ENCODE measurements at regions not wholly inside any gene's neighbourhood (a gene's known extent, or its start where the extent isn't known, plus 50 kb on each side); places are given as distances from the start of the nearest gene placed in this dataset.

DNA sequence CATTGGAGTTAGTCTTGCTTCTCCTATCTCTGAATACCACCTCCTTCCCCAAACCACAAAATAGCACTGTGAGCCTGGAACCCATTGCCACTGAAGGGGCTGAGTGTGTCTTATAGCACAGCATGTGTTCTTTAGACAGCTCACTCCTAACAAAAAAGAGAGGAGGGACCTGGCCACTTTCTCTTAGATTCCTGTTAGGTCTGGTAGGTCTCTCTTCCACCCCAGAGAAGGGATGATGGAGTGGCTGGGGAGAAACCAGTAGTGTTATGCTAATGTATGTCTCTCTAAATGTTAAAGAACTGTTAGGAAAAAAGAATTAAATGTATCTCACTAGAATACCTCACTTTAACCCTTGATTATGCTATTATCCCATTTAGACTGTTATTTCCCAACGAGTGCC is 340.3 kb downstream of the EPHA7 start:
- Mint-ChIP-seq H3K27me3 (ENCODE audit: insufficient read depth, unreplicated experiment) (no peaks in the 10 kb centered on the region), H3K9me3 (ENCODE audit: unreplicated experiment) (peaks cover under 1% of the 10 kb centered on the region), H3K27ac (ENCODE audit: unreplicated experiment) (no peak overlapping the region), H3K4me1 (ENCODE audit: low read depth, unreplicated experiment) (no peaks in the 10 kb centered on the region), H3K4me3 (ENCODE audit: unreplicated experiment) (no peak overlapping the region), H3K36me3 (ENCODE audit: insufficient read depth, unreplicated experiment) (no peaks in the 10 kb centered on the region)
- ChIA-PET CTCF (no interaction called here), POLR2A (no interaction called here)
- no peak overlapping the region for H3K4me3 ChIP-seq (ENCODE audit: low read depth, low read length)
- H3K9me3 ChIP-seq = no peaks in the 10 kb centered on the region; the same call in 1 of the 2 replicates
- TF ChIP-seq, protein P1, sequence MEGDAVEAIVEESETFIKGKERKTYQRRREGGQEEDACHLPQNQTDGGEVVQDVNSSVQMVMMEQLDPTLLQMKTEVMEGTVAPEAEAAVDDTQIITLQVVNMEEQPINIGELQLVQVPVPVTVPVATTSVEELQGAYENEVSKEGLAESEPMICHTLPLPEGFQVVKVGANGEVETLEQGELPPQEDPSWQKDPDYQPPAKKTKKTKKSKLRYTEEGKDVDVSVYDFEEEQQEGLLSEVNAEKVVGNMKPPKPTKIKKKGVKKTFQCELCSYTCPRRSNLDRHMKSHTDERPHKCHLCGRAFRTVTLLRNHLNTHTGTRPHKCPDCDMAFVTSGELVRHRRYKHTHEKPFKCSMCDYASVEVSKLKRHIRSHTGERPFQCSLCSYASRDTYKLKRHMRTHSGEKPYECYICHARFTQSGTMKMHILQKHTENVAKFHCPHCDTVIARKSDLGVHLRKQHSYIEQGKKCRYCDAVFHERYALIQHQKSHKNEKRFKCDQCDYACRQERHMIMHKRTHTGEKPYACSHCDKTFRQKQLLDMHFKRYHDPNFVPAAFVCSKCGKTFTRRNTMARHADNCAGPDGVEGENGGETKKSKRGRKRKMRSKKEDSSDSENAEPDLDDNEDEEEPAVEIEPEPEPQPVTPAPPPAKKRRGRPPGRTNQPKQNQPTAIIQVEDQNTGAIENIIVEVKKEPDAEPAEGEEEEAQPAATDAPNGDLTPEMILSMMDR (IDR thresholded peaks at IDR 0.05; ENCODE audit: insufficient read depth in 1 of 2, low read depth in 1 of 2, low read length in 1 of 2, severe bottlenecking in 1 of 2, unreplicated experiment in 1 of 2) = no peak
- no peaks in the 10 kb centered on the region for H3K27me3 ChIP-seq (replicated peaks; ENCODE audit: control insufficient read depth, insufficient read depth, low read length)
- intact Hi-C loops (cut with micrococcal nuclease; ENCODE audit: unreplicated experiment) = no loop called here
- no TSS peak for BruUV-seq (replicated peaks)
- DNase-seq = no peak
- no peaks in the 10 kb centered on the region for H3K36me3 ChIP-seq (ENCODE audit: control insufficient read depth, insufficient read depth, low read length)
- H3K4me1 ChIP-seq = no peaks in the 10 kb centered on the region

DNA sequence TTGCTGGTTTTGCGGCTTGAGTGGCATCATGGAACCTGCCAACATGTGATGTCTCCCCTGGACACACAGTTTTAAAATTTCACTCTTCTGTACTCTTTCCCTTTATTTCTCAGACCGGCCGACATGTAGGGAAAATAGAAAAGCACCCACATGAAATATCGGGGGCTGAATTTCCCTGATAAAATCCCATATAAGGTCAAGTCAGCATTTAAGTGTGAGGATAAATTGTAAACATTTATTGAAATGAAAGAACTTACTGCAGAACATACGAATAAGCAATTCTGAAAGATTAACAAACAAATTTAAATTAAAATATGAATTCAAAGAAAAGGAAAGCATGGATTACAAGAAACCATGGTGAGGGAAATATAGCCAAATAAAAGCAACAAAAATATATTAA is 345.5 kb downstream of the EPHA7 start:
- no peaks in the 10 kb centered on the region for H3K4me1 Mint-ChIP-seq (ENCODE audit: low read depth, unreplicated experiment)
- CTCF ChIA-PET = no interaction called here
- no peaks in the 10 kb centered on the region for H3K36me3 Mint-ChIP-seq (ENCODE audit: insufficient read depth, unreplicated experiment)
- H3K9me3 Mint-ChIP-seq (ENCODE audit: unreplicated experiment) = peaks cover 16% of the 10 kb centered on the region
- Histone ChIP-seq H3K4me3 (ENCODE audit: low read depth, low read length) (no peak overlapping the region), H3K9me3 (no peaks in the 10 kb centered on the region; the same call in 1 of the 2 replicates), H3K27me3 (replicated peaks; ENCODE audit: control insufficient read depth, insufficient read depth, low read length) (no peaks in the 10 kb centered on the region), H3K4me1 (no peaks in the 10 kb centered on the region), H3K36me3 (ENCODE audit: control insufficient read depth, insufficient read depth, low read length) (no peaks in the 10 kb centered on the region)
- TF ChIP-seq, protein P1 (IDR thresholded peaks at IDR 0.05; ENCODE audit: insufficient read depth in 1 of 2, low read depth in 1 of 2, low read length in 1 of 2, severe bottlenecking in 1 of 2, unreplicated experiment in 1 of 2) = no peak
- POLR2A ChIA-PET = no interaction called here
- intact Hi-C loops (cut with micrococcal nuclease; ENCODE audit: unreplicated experiment) = no loop called here
- H3K27me3 Mint-ChIP-seq (ENCODE audit: insufficient read depth, unreplicated experiment) = no peaks in the 10 kb centered on the region
- BruUV-seq (replicated peaks) = no TSS peak
- no peak for DNase-seq
- no peak overlapping the region for H3K27ac Mint-ChIP-seq (ENCODE audit: unreplicated experiment)
- H3K4me3 Mint-ChIP-seq (ENCODE audit: unreplicated experiment) = no peak overlapping the region

DNA sequence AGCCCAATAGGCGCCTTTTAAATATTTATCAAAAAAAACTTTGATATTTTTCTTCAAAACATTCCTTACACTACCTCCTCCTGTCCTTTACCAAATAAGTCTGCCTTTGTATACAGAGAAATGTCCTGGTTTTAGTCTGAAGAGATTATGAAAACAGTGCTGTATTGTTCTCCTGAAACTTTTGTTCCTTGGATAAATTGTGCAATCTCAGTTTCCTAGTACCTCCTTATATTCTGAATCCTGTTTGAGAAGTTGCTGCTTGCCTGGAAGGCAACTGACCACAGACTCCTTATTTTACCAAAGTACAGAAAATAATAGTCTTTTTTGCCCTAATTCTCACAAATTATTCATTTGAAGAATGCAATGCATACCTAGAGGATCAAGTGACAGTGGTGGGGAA is 349.5 kb downstream of the EPHA7 start:
- H3K36me3 ChIP-seq (ENCODE audit: control insufficient read depth, insufficient read depth, low read length) = no peaks in the 10 kb centered on the region
- CTCF ChIA-PET = no interaction called here
- Mint-ChIP-seq H3K36me3 (ENCODE audit: insufficient read depth, unreplicated experiment) (no peaks in the 10 kb centered on the region), H3K4me3 (ENCODE audit: unreplicated experiment) (no peak overlapping the region), H3K27ac (ENCODE audit: unreplicated experiment) (no peak overlapping the region), H3K9me3 (ENCODE audit: unreplicated experiment) (peaks cover 18% of the 10 kb centered on the region), H3K4me1 (ENCODE audit: low read depth, unreplicated experiment) (no peaks in the 10 kb centered on the region), H3K27me3 (ENCODE audit: insufficient read depth, unreplicated experiment) (no peaks in the 10 kb centered on the region)
- H3K4me1 ChIP-seq = no peaks in the 10 kb centered on the region
- intact Hi-C loops (cut with micrococcal nuclease; ENCODE audit: unreplicated experiment) = no loop called here
- H3K27me3 ChIP-seq (replicated peaks; ENCODE audit: control insufficient read depth, insufficient read depth, low read length) = no peaks in the 10 kb centered on the region
- TF ChIP-seq, protein P1 (IDR thresholded peaks at IDR 0.05; ENCODE audit: insufficient read depth in 1 of 2, low read depth in 1 of 2, low read length in 1 of 2, severe bottlenecking in 1 of 2, unreplicated experiment in 1 of 2) = no peak
- POLR2A ChIA-PET = no interaction called here
- H3K9me3 ChIP-seq = no peaks in the 10 kb centered on the region; the same call in 1 of the 2 replicates
- no peak for DNase-seq
- no TSS peak for BruUV-seq (replicated peaks)
- H3K4me3 ChIP-seq (ENCODE audit: low read depth, low read length) = no peak overlapping the region

Data from Caco-2 (cell line).